ENCODE measurements at regions not wholly inside any gene's neighbourhood (a gene's known extent, or its start where the extent isn't known, plus 50 kb on each side); places are given as distances from the start of the nearest gene placed in this dataset.

- TF ChIP-seq, protein P1, sequence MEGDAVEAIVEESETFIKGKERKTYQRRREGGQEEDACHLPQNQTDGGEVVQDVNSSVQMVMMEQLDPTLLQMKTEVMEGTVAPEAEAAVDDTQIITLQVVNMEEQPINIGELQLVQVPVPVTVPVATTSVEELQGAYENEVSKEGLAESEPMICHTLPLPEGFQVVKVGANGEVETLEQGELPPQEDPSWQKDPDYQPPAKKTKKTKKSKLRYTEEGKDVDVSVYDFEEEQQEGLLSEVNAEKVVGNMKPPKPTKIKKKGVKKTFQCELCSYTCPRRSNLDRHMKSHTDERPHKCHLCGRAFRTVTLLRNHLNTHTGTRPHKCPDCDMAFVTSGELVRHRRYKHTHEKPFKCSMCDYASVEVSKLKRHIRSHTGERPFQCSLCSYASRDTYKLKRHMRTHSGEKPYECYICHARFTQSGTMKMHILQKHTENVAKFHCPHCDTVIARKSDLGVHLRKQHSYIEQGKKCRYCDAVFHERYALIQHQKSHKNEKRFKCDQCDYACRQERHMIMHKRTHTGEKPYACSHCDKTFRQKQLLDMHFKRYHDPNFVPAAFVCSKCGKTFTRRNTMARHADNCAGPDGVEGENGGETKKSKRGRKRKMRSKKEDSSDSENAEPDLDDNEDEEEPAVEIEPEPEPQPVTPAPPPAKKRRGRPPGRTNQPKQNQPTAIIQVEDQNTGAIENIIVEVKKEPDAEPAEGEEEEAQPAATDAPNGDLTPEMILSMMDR (IDR thresholded peaks at IDR 0.05; ENCODE audit: control extremely low read depth in 1 of 3, insufficient read depth in 1 of 3, low read depth in 1 of 3, low read length in 3 of 3), result no peak
- TF ChIP-seq, protein P2, sequence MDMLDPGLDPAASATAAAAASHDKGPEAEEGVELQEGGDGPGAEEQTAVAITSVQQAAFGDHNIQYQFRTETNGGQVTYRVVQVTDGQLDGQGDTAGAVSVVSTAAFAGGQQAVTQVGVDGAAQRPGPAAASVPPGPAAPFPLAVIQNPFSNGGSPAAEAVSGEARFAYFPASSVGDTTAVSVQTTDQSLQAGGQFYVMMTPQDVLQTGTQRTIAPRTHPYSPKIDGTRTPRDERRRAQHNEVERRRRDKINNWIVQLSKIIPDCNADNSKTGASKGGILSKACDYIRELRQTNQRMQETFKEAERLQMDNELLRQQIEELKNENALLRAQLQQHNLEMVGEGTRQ (IDR thresholded peaks at IDR 0.05; ENCODE audit: low read length), result no peak
- TF ChIP-seq ASH2L (IDR thresholded peaks at IDR 0.05; ENCODE audit: low read length) (no peak), POLR2AphosphoS5 (IDR thresholded peaks at IDR 0.05; ENCODE audit: low read depth, low read length) (no peak), GABPA (IDR thresholded peaks at IDR 0.05; ENCODE audit: borderline replicate concordance, insufficient read depth, low read length) (no peak), EZH2 (IDR thresholded peaks at IDR 0.05; ENCODE audit: low read depth, low read length, severe bottlenecking) (no peak), YY1 (IDR thresholded peaks at IDR 0.05; ENCODE audit: low read depth, low read length) (no peak), CHD2 (IDR thresholded peaks at IDR 0.05; ENCODE audit: low read length) (no peak), SIN3A (conservative IDR thresholded peaks at IDR 0.05 in 1 of 2, IDR thresholded peaks at IDR 0.05 in 1 of 2; ENCODE audit: low read depth in 1 of 2, low read length in 2 of 2) (no peak), KDM1A (IDR thresholded peaks at IDR 0.05; ENCODE audit: borderline replicate concordance, low read length) (no peak), BRCA1 (IDR thresholded peaks at IDR 0.05; ENCODE audit: low read depth, low read length) (no peak), JUN (IDR thresholded peaks at IDR 0.05; ENCODE audit: low read depth, low read length) (no peak), CEBPB (IDR thresholded peaks at IDR 0.05; ENCODE audit: low read depth, low read length) (no peak), POLR2A (IDR thresholded peaks at IDR 0.05; ENCODE audit: control extremely low read depth in 1 of 2, low read depth in 2 of 2, low read length in 2 of 2) (no peak)
Observed at GRCh38 chr1:166676981-166677380, 162.3 kb upstream of the POGK start.

Measured in H1 (cell line).